ENCODE measurements at regions not wholly inside any gene's neighbourhood (a gene's known extent, or its start where the extent isn't known, plus 50 kb on each side); places are given as distances from the start of the nearest gene placed in this dataset.

GRCh38 chr13:66212511-66212910, 1017.6 kb downstream of the PCDH9 start:
- Histone ChIP-seq H3K27ac (ENCODE audit: low read depth, low read length) (no peak overlapping the region), H3K27me3 (ENCODE audit: control insufficient read depth, low read length) (no peaks in the 10 kb centered on the region), H3K9me3 (ENCODE audit: control insufficient read depth, insufficient read depth, low read length) (peaks cover 4% of the 10 kb centered on the region; the same call in 1 of the 2 replicates), H4K20me1 (ENCODE audit: control insufficient read depth, insufficient read depth, low read depth, low read length) (no peaks in the 10 kb centered on the region), H3F3A (ENCODE audit: control insufficient read depth, insufficient read depth) (no peaks in the 10 kb centered on the region), H3K4me2 (ENCODE audit: low read length) (no peak overlapping the region), H3K4me1 (ENCODE audit: control insufficient read depth, low read length) (no peaks in the 10 kb centered on the region), H3K36me3 (ENCODE audit: control insufficient read depth, low read length) (no peaks in the 10 kb centered on the region), H3K79me2 (ENCODE audit: control insufficient read depth, low read length) (no peaks in the 10 kb centered on the region), H3K4me3 (ENCODE audit: low read length) (no peak overlapping the region), H3K9me2 (replicated peaks; ENCODE audit: control insufficient read depth, low read length) (no peaks in the 10 kb centered on the region)
- no peak for TF ChIP-seq CTCF (IDR thresholded peaks at IDR 0.05; ENCODE audit: low read depth, low read length, poor library complexity, severe bottlenecking)
- TF ChIP-seq EZH2phosphoT487 (IDR thresholded peaks at IDR 0.05; ENCODE audit: borderline replicate concordance, low read length): no peak

GRCh38 chr13:66210677-66211076, 1019.5 kb downstream of the PCDH9 start:
- no peak for TF ChIP-seq CTCF (IDR thresholded peaks at IDR 0.05; ENCODE audit: low read depth, low read length, poor library complexity, severe bottlenecking)
- no peak for TF ChIP-seq EZH2phosphoT487 (IDR thresholded peaks at IDR 0.05; ENCODE audit: borderline replicate concordance, low read length)
- Histone ChIP-seq H4K20me1 (ENCODE audit: control insufficient read depth, insufficient read depth, low read depth, low read length) (no peaks in the 10 kb centered on the region), H3K27me3 (ENCODE audit: control insufficient read depth, low read length) (no peaks in the 10 kb centered on the region), H3K27ac (ENCODE audit: low read depth, low read length) (no peak overlapping the region), H3K9me2 (replicated peaks; ENCODE audit: control insufficient read depth, low read length) (no peaks in the 10 kb centered on the region), H3K36me3 (ENCODE audit: control insufficient read depth, low read length) (no peaks in the 10 kb centered on the region), H3K4me3 (ENCODE audit: low read length) (no peak overlapping the region), H3K79me2 (ENCODE audit: control insufficient read depth, low read length) (no peaks in the 10 kb centered on the region), H3K9me3 (ENCODE audit: control insufficient read depth, insufficient read depth, low read length) (no peaks in the 10 kb centered on the region), H3K4me2 (ENCODE audit: low read length) (no peak overlapping the region), H3K4me1 (ENCODE audit: control insufficient read depth, low read length) (no peaks in the 10 kb centered on the region), H3F3A (ENCODE audit: control insufficient read depth, insufficient read depth) (no peaks in the 10 kb centered on the region)

- Histone ChIP-seq H3K27me3 (ENCODE audit: control insufficient read depth, low read length) (no peaks in the 10 kb centered on the region), H3K4me3 (ENCODE audit: low read length) (no peak overlapping the region), H3K27ac (ENCODE audit: low read depth, low read length) (no peak overlapping the region), H3K79me2 (ENCODE audit: control insufficient read depth, low read length) (no peaks in the 10 kb centered on the region), H3K4me1 (ENCODE audit: control insufficient read depth, low read length) (no peaks in the 10 kb centered on the region), H4K20me1 (ENCODE audit: control insufficient read depth, insufficient read depth, low read depth, low read length) (no peaks in the 10 kb centered on the region), H3K36me3 (ENCODE audit: control insufficient read depth, low read length) (no peaks in the 10 kb centered on the region), H3K9me3 (ENCODE audit: control insufficient read depth, insufficient read depth, low read length) (no peaks in the 10 kb centered on the region), H3K9me2 (replicated peaks; ENCODE audit: control insufficient read depth, low read length) (no peaks in the 10 kb centered on the region), H3K4me2 (ENCODE audit: low read length) (no peak overlapping the region), H3F3A (ENCODE audit: control insufficient read depth, insufficient read depth) (no peaks in the 10 kb centered on the region)
- TF ChIP-seq CTCF (IDR thresholded peaks at IDR 0.05; ENCODE audit: low read depth, low read length, poor library complexity, severe bottlenecking): no peak
- TF ChIP-seq EZH2phosphoT487 (IDR thresholded peaks at IDR 0.05; ENCODE audit: borderline replicate concordance, low read length): no peak
Observed at GRCh38 chr13:66208589-66208988, 1021.5 kb downstream of the PCDH9 start.

- no peaks in the 10 kb centered on the region for H4K20me1 ChIP-seq (ENCODE audit: control insufficient read depth, insufficient read depth, low read depth, low read length)
- H3K27ac ChIP-seq (ENCODE audit: low read depth, low read length): no peak overlapping the region
- H3K4me1 ChIP-seq (ENCODE audit: control insufficient read depth, low read length): no peaks in the 10 kb centered on the region
- no peak overlapping the region for H3K4me2 ChIP-seq (ENCODE audit: low read length)
- H3K79me2 ChIP-seq (ENCODE audit: control insufficient read depth, low read length): no peaks in the 10 kb centered on the region
- TF ChIP-seq CTCF (IDR thresholded peaks at IDR 0.05; ENCODE audit: low read depth, low read length, poor library complexity, severe bottlenecking) (no peak), EZH2phosphoT487 (IDR thresholded peaks at IDR 0.05; ENCODE audit: borderline replicate concordance, low read length) (no peak)
- H3K9me3 ChIP-seq (ENCODE audit: control insufficient read depth, insufficient read depth, low read length): no peaks in the 10 kb centered on the region
- no peaks in the 10 kb centered on the region for H3K27me3 ChIP-seq (ENCODE audit: control insufficient read depth, low read length)
- H3K4me3 ChIP-seq (ENCODE audit: low read length): no peak overlapping the region
- H3F3A ChIP-seq (ENCODE audit: control insufficient read depth, insufficient read depth): no peaks in the 10 kb centered on the region
- H3K36me3 ChIP-seq (ENCODE audit: control insufficient read depth, low read length): no peaks in the 10 kb centered on the region
- H3K9me2 ChIP-seq (replicated peaks; ENCODE audit: control insufficient read depth, low read length): no peaks in the 10 kb centered on the region
Observed at GRCh38 chr13:66207610-66208009, 1022.5 kb downstream of the PCDH9 start.
